Right lobe of liver (tissue), 4 donors: ENCODE measurements at regions not wholly inside any gene's neighbourhood (a gene's known extent, or its start where the extent isn't known, plus 50 kb on each side); places are given as distances from the start of the nearest gene placed in this dataset.

ENCODE experiments used
- POLR2A ChIP-seq: fragments of 450-650 bp; IDR thresholded peaks from one replicate; pipeline ENCODE4 v1.6.1; 2017; ENCODE audit warnings: antibody characterized with exemption, mild to moderate bottlenecking
- TF ChIP-seq, protein P1 (sequence below), 4 donors: fragments of 200-600 bp in 3 of 4; fragments of 450-650 bp in 1 of 4; IDR thresholded peaks; one replicate each; pipeline versions ENCODE4 v1.5.1 to v1.8.0; 2016 to 2022; ENCODE audit warnings: antibody characterized with exemption in 4 of 4, mild to moderate bottlenecking in 2 of 4
- donor health status: DM: no; HTN: no; CAD: no.
- donor health status: DM: no; HTN: no; CAD: no.
- donor health status: DM: no; HTN: yes; CAD: no.

DNA sequence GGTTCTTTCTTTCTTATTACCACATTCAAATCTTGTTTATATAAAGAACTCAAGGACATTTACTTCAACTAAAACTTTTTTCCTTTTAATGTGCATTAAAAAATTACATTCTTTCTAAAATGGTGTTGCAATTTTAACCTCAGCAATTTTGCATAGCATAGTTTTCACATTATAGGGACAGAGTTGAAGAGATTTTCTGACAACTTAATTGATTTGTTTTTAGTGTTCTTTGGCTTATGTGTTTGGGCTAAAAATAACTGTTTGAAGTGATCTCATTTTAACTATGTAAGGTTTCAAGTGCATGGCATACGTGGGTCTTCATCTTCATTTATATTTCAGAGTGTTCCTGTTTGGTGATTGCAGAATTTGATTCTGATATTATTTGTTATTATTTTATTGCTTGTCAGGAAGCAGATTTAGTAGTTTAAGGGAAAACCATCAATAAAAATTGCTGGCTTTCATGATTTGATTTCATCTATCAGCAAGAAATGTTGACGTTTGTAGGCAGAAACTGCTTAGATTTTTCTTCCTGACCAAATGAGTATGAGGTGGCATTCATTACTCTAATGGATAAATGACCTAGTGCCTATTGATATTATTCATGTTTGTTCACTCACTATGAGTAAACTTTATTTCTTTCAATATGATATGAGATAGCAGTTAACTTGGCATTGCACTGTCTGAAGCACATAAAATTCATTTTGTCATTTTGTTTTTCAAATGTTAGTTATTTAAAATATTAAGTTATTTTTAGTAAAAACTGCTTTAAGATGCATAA is 398.4 kb downstream of the NUP35 start:
- TF ChIP-seq POLR2A = no peak
- TF ChIP-seq, protein P1, sequence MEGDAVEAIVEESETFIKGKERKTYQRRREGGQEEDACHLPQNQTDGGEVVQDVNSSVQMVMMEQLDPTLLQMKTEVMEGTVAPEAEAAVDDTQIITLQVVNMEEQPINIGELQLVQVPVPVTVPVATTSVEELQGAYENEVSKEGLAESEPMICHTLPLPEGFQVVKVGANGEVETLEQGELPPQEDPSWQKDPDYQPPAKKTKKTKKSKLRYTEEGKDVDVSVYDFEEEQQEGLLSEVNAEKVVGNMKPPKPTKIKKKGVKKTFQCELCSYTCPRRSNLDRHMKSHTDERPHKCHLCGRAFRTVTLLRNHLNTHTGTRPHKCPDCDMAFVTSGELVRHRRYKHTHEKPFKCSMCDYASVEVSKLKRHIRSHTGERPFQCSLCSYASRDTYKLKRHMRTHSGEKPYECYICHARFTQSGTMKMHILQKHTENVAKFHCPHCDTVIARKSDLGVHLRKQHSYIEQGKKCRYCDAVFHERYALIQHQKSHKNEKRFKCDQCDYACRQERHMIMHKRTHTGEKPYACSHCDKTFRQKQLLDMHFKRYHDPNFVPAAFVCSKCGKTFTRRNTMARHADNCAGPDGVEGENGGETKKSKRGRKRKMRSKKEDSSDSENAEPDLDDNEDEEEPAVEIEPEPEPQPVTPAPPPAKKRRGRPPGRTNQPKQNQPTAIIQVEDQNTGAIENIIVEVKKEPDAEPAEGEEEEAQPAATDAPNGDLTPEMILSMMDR (IDR thresholded peaks at IDR 0.05) = no peak
